ENCODE measurements at regions not wholly inside any gene's neighbourhood (a gene's known extent, or its start where the extent isn't known, plus 50 kb on each side); places are given as distances from the start of the nearest gene placed in this dataset.

- no peaks in the 10 kb centered on the region for H3K4me1 ChIP-seq (ENCODE audit: control insufficient read depth, insufficient read depth, low read length)
- Mint-ChIP-seq H3K27me3 (ENCODE audit: low read depth in 2 of 2) (peaks cover 0 to 3% of the 10 kb centered on the region in 2 donors), H3K4me1 (no peaks in the 10 kb centered on the region), H3K4me3 (no peak overlapping the region), H3K36me3 (no peaks in the 10 kb centered on the region), H3K27ac (no peak overlapping the region), H3K9me3 (no peaks in the 10 kb centered on the region)
- H3K36me3 ChIP-seq (ENCODE audit: control insufficient read depth, insufficient read depth, low read length) = no peaks in the 10 kb centered on the region
- peaks cover 2% of the 10 kb centered on the region for H3K27me3 ChIP-seq (ENCODE audit: control insufficient read depth, insufficient read depth, low read length)
- ATAC-seq (no peak), DNase-seq (no peak)
- intact Hi-C loops (cut with micrococcal nuclease) = no loop called here
- WGBS (ENCODE audit: insufficient coverage) = 100% methylated on average over 1 of the region's 1 CpG
- no peak overlapping the region for H3K4me3 ChIP-seq (ENCODE audit: low read length)
- no peaks in the 10 kb centered on the region for H3K9me3 ChIP-seq (ENCODE audit: control insufficient read depth, insufficient read depth, low read length)
- TF ChIP-seq CTCF (IDR thresholded peaks at IDR 0.05) = no peak
- H3K27ac ChIP-seq (ENCODE audit: low read length) = no peak overlapping the region
These were observed 346.1 kb upstream of the DDI1 start for GRCh38 chr11:103690356-103690755.

DNA sequence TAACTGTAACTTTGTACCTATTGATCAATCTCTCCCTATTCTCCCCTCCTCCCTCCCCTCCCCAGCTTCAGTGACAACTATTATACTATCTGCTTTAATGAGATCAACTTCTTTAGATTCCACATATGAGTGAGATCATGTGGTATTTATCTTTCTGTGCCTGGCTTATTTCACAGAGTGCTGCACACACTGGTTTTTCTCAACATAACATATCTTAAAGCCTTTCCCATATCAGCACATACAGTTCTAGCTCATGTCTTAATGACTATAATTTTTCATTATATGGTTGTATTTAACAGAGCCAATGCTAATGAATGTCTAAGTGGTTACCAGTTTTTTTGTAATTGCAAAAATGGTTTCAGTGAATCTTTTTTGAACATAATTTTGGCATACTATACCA lies 340.3 kb upstream of the DDI1 start:
- H3K4me3 Mint-ChIP-seq = no peak overlapping the region
- H3K36me3 Mint-ChIP-seq = no peaks in the 10 kb centered on the region
- Histone ChIP-seq H3K4me1 (ENCODE audit: control insufficient read depth, insufficient read depth, low read length) (no peaks in the 10 kb centered on the region), H3K27ac (ENCODE audit: low read length) (no peak overlapping the region), H3K9me3 (ENCODE audit: control insufficient read depth, insufficient read depth, low read length) (no peaks in the 10 kb centered on the region), H3K36me3 (ENCODE audit: control insufficient read depth, insufficient read depth, low read length) (no peaks in the 10 kb centered on the region), H3K4me3 (ENCODE audit: low read length) (no peak overlapping the region), H3K27me3 (ENCODE audit: control insufficient read depth, insufficient read depth, low read length) (peaks cover 2% of the 10 kb centered on the region)
- peaks cover 10 to 20% of the 10 kb centered on the region in 2 donors for H3K27me3 Mint-ChIP-seq (ENCODE audit: low read depth in 2 of 2)
- DNase-seq = no peak
- TF ChIP-seq CTCF (IDR thresholded peaks at IDR 0.05) = no peak
- ATAC-seq = no peak
- no peaks in the 10 kb centered on the region for H3K4me1 Mint-ChIP-seq
- peaks cover 2 to 4% of the 10 kb centered on the region in 2 donors for H3K9me3 Mint-ChIP-seq
- H3K27ac Mint-ChIP-seq = no peak overlapping the region
- intact Hi-C loops (cut with micrococcal nuclease) = no loop called here

- WGBS (ENCODE audit: insufficient coverage) = 100% methylated on average over 2 of the region's 3 CpGs
- Mint-ChIP-seq H3K4me3 (no peak overlapping the region), H3K4me1 (no peaks in the 10 kb centered on the region), H3K27me3 (ENCODE audit: low read depth in 2 of 2) (peaks cover 10 to 20% of the 10 kb centered on the region in 2 donors), H3K9me3 (peaks cover 2 to 4% of the 10 kb centered on the region in 2 donors), H3K27ac (no peak overlapping the region), H3K36me3 (no peaks in the 10 kb centered on the region)
- TF ChIP-seq CTCF (IDR thresholded peaks at IDR 0.05) = no peak
- Histone ChIP-seq H3K9me3 (ENCODE audit: control insufficient read depth, insufficient read depth, low read length) (no peaks in the 10 kb centered on the region), H3K4me3 (ENCODE audit: low read length) (no peak overlapping the region), H3K36me3 (ENCODE audit: control insufficient read depth, insufficient read depth, low read length) (no peaks in the 10 kb centered on the region), H3K4me1 (ENCODE audit: control insufficient read depth, insufficient read depth, low read length) (no peaks in the 10 kb centered on the region), H3K27me3 (ENCODE audit: control insufficient read depth, insufficient read depth, low read length) (peaks cover 2% of the 10 kb centered on the region), H3K27ac (ENCODE audit: low read length) (no peak overlapping the region)
- ATAC-seq (no peak), DNase-seq (no peak)
- intact Hi-C loops (cut with micrococcal nuclease) = no loop called here
These were observed 337.2 kb upstream of the DDI1 start for GRCh38 chr11:103699216-103699615.

DNA sequence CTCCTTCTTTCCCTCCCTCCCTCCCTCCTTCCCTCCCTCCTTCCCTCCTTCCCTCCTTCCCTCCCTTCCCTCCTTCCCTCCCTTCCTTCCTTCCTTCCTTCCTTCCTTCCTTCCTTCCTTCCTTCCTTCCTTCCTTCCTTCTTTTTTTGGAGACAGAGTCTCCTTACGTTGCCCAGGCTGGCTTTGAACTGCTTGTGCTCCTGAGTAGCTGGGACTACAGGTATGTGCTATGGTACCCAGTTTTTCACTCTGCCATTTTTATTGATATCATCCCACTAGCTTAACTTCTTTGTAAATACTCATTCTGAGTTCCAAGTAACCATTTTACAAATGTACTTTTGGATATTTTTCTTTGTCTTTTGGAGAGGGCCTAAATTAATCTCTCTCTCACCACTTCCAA lies 336.8 kb upstream of the DDI1 start:
- H3K27ac Mint-ChIP-seq = no peak overlapping the region
- peaks cover 9 to 20% of the 10 kb centered on the region in 2 donors for H3K27me3 Mint-ChIP-seq (ENCODE audit: low read depth in 2 of 2)
- no peaks in the 10 kb centered on the region for H3K36me3 Mint-ChIP-seq
- no peak for ATAC-seq
- Histone ChIP-seq H3K4me1 (ENCODE audit: control insufficient read depth, insufficient read depth, low read length) (no peaks in the 10 kb centered on the region), H3K36me3 (ENCODE audit: control insufficient read depth, insufficient read depth, low read length) (no peaks in the 10 kb centered on the region), H3K4me3 (ENCODE audit: low read length) (no peak overlapping the region), H3K27ac (ENCODE audit: low read length) (no peak overlapping the region), H3K9me3 (ENCODE audit: control insufficient read depth, insufficient read depth, low read length) (no peaks in the 10 kb centered on the region), H3K27me3 (ENCODE audit: control insufficient read depth, insufficient read depth, low read length) (no peaks in the 10 kb centered on the region)
- H3K9me3 Mint-ChIP-seq = peaks cover 2 to 4% of the 10 kb centered on the region in 2 donors
- 80% methylated on average over 1 of the region's 1 CpG for WGBS (ENCODE audit: insufficient coverage)
- DNase-seq = no peak
- no peaks in the 10 kb centered on the region for H3K4me1 Mint-ChIP-seq
- no peak for TF ChIP-seq CTCF (IDR thresholded peaks at IDR 0.05)
- H3K4me3 Mint-ChIP-seq = no peak overlapping the region
- intact Hi-C loops (cut with micrococcal nuclease) = no loop called here
